DND-41 (cell line): ENCODE measurements at regions not wholly inside any gene's neighbourhood (a gene's known extent, or its start where the extent isn't known, plus 50 kb on each side); places are given as distances from the start of the nearest gene placed in this dataset.

Source experiments
- ATAC-seq: fragments of 200-7000 bp; cut with Tn5 transposase; 3 replicates; pipeline ENCODE4 v1.9.1; 2021; ENCODE audit warnings: low read depth; ENCODE audit not compliant: insufficient read depth
- DNase-seq: peaks from one replicate; pipeline ENCODE4 v3.0.0-alpha.2; 2020
- H2AFZ ChIP-seq: 2 replicates; pipeline ENCODE4 v1.6.0; 2012; ENCODE audit warnings: low read depth, low read length
- H3K27ac ChIP-seq: 2 replicates; pipeline ENCODE4 v1.5.1; 2012; ENCODE audit warnings: low read length, inconsistent platforms
- H3K27me3 ChIP-seq: fragments of 200-600 bp; sonication (generic); 2 replicates; pipeline ENCODE4 v1.6.0; 2012; ENCODE audit warnings: low read length, mild to moderate bottlenecking, inconsistent platforms; ENCODE audit not compliant: insufficient read depth, poor library complexity
- H3K36me3 ChIP-seq: 2 replicates; pipeline ENCODE4 v1.5.1; 2012; ENCODE audit warnings: low read length, inconsistent platforms; ENCODE audit not compliant: insufficient read depth
- H3K4me1 ChIP-seq: 2 replicates; pipeline ENCODE4 v1.5.1; 2012; ENCODE audit warnings: mild to moderate bottlenecking, low read length; ENCODE audit not compliant: insufficient read depth
- H3K4me2 ChIP-seq: 2 replicates; pipeline ENCODE4 v1.6.0; 2012; ENCODE audit warnings: mild to moderate bottlenecking, moderate library complexity, low read length, inconsistent platforms; ENCODE audit not compliant: insufficient read depth
- H3K4me3 ChIP-seq, 2 experiments: fragments of 200-600 bp in 1 of 2; shearing (Covaris generic) in 1 of 2; 2 replicates each; pipeline ENCODE4 v1.5.1; 2012 to 2016; ENCODE audit warnings: inconsistent platforms in 2 of 2, low read length in 2 of 2, mild to moderate bottlenecking in 2 of 2, low read depth in 1 of 2, moderate library complexity in 1 of 2
- H3K79me2 ChIP-seq: 2 replicates; pipeline ENCODE4 v1.6.0; 2012; ENCODE audit warnings: low read length, inconsistent platforms; ENCODE audit not compliant: insufficient read depth
- H3K9ac ChIP-seq: 2 replicates; pipeline ENCODE4 v1.6.0; 2012; ENCODE audit warnings: low read depth, mild to moderate bottlenecking, inconsistent platforms, low read length, moderate library complexity
- H3K9me3 ChIP-seq: 2 replicates; pipeline ENCODE4 v1.5.1; 2012; ENCODE audit warnings: low read length, moderate library complexity, mild to moderate bottlenecking, inconsistent platforms; ENCODE audit not compliant: insufficient read depth, severe bottlenecking
- H4K20me1 ChIP-seq: 2 replicates; pipeline ENCODE4 v1.6.0; 2012; ENCODE audit warnings: low read length; ENCODE audit not compliant: insufficient read depth
- EZH2 ChIP-seq: IDR thresholded peaks from 3 replicates; pipeline ENCODE4 v1.6.1; 2012; ENCODE audit warnings: borderline replicate concordance, low read depth, mild to moderate bottlenecking, moderate library complexity, low read length, inconsistent platforms; ENCODE audit not compliant: severe bottlenecking
- TF ChIP-seq, protein P1 (sequence below): IDR thresholded peaks from 2 replicates; pipeline ENCODE4 v1.5.1; 2012; ENCODE audit warnings: borderline replicate concordance, low read length, moderate library complexity, mild to moderate bottlenecking; ENCODE audit not compliant: poor library complexity, severe bottlenecking; ENCODE audit errors: extremely low read depth

DNA sequence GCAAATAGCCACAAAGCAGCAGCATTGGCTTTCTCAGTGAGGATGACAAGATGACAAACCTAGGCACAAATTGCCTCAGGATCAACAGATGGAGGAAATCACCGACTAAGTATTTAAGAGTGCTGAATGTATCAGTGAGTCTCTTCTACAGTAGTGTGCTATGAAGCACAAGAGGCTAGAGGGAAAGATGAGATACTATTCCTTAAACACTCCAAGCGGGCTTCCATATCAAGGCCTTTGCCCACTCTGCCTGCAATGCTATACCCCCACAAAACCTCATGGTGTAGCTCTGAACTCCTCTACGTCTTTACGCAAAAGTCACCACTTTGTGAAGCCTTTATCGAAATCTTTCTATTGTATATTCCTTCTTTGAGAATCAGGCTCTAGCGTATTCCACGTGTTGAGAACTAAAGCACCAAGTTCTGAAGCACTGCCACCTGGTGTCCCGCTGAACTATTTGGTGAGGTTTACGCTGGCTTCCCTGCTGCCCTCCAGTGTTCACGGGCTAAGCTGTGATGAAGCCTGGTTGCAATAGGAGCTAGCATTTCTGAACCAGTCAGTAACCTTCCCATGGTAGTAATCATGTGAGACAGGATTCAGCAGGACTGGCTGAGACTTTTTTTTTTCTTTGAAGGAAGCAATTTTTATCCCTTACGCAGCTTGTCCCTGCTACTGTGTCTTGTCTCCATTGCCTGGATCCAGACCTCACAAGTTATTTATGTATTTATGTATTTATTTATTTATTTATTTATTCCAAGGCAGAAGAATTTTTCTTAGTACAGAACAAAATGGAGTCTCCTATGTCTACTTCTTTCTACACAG lies 426.5 kb upstream of the OR4E1 start:
- Histone ChIP-seq H3K36me3 (no peaks in the 10 kb centered on the region), H3K4me2 (no peak overlapping the region), H3K27ac (no peak overlapping the region), H3K9ac (no peak overlapping the region), H3K9me3 (no peaks in the 10 kb centered on the region), H4K20me1 (no peaks in the 10 kb centered on the region), H3K79me2 (peaks cover 9% of the 10 kb centered on the region), H2AFZ (no peak overlapping the region), H3K4me1 (peaks cover 52% of the 10 kb centered on the region), H3K4me3 (no peak overlapping the region), H3K27me3 (no peaks in the 10 kb centered on the region)
- TF ChIP-seq, protein P1, sequence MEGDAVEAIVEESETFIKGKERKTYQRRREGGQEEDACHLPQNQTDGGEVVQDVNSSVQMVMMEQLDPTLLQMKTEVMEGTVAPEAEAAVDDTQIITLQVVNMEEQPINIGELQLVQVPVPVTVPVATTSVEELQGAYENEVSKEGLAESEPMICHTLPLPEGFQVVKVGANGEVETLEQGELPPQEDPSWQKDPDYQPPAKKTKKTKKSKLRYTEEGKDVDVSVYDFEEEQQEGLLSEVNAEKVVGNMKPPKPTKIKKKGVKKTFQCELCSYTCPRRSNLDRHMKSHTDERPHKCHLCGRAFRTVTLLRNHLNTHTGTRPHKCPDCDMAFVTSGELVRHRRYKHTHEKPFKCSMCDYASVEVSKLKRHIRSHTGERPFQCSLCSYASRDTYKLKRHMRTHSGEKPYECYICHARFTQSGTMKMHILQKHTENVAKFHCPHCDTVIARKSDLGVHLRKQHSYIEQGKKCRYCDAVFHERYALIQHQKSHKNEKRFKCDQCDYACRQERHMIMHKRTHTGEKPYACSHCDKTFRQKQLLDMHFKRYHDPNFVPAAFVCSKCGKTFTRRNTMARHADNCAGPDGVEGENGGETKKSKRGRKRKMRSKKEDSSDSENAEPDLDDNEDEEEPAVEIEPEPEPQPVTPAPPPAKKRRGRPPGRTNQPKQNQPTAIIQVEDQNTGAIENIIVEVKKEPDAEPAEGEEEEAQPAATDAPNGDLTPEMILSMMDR = peak; percentile 74
- no peak for TF ChIP-seq EZH2
- peak; percentile 15; the same call in 1 of the 3 replicates for ATAC-seq
- peak; percentile 70 for DNase-seq

DNA sequence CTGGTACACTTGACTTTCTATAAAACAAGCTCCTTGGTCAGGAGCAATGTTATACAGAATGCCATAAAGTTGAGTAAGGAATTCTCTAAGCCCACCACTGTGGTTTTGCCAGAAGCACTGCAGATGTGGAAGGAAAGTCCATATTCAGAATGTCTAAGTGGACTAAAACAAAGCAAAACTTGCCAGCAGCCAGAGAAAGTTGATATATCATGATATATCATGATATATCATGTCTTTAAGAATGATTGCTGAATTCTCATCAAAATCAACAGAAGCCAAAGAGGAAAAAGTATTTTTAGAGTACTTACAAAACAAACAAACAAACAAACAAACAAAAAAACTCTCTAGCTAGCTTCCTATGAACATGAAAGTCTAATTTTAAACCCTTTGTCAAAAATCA lies 424.8 kb upstream of the OR4E1 start:
- H3K36me3 ChIP-seq = no peaks in the 10 kb centered on the region
- H3K9me3 ChIP-seq = no peaks in the 10 kb centered on the region
- no peaks in the 10 kb centered on the region for H3K27me3 ChIP-seq
- ATAC-seq = no peak
- TF ChIP-seq EZH2 = no peak
- TF ChIP-seq, protein P1 = no peak
- H3K4me2 ChIP-seq = peak overlapping the region; percentile 68
- H2AFZ ChIP-seq = no peak overlapping the region
- H3K4me3 ChIP-seq = no peak overlapping the region
- H4K20me1 ChIP-seq = no peaks in the 10 kb centered on the region
- H3K79me2 ChIP-seq = peaks cover 10% of the 10 kb centered on the region
- peak overlapping the region; percentile 60; the same call in 1 of the 2 replicates for H3K27ac ChIP-seq
- peaks cover 66% of the 10 kb centered on the region for H3K4me1 ChIP-seq
- H3K9ac ChIP-seq = no peak overlapping the region
- DNase-seq = no peak

DNA sequence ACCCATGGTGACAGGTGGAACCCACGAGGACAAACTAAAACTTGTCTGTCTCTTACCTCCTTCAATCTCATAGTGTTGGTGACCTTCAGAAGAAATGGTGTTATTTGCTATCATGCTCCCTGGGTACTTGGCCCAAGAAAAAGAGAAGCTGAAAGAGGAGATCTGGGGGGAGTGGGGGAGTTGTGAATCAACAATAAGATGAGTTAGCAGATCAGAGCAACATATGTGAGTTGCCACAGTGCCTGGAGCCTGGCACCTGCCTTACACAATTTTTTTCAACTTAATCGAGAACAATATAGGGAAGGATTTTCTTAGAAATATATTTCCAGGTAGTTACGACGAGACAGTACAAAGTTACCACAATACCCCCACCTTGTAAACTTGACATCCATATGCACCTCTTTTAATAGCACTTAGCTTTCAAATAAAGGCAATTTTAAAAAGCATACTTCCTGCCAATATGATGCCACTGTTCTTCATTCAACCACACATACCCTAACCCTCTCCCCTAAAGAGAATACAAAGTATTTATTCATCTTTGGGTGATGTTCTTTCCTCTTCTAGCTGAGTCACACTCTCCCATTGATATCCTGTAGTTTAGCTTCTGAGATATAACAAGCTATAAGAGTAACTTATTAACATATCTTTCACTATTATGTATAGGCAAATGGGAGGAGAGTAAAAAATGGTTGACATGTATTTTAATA lies 424.1 kb upstream of the OR4E1 start:
- DNase-seq = peak; percentile 59
- H3K4me1 ChIP-seq = peaks cover 73% of the 10 kb centered on the region

More for the DNA sequence above, 424.1 kb upstream of the OR4E1 start:
- H3K79me2 ChIP-seq = peaks cover 10% of the 10 kb centered on the region
- peak; percentile 54 for ATAC-seq
- no peaks in the 10 kb centered on the region for H3K9me3 ChIP-seq
- no peaks in the 10 kb centered on the region for H4K20me1 ChIP-seq
- peak overlapping the region; percentile 68; the same call in 1 of the 2 replicates for H3K4me2 ChIP-seq
- no peak for TF ChIP-seq EZH2
- TF ChIP-seq, protein P1 = no peak
- H3K4me3 ChIP-seq = 0 out of 4 replicates have a peak overlapping the region, but pooled peaks of 1 of the 2 experiments have one; percentile 3
- H3K27ac ChIP-seq = peak overlapping the region; percentile 72
- H3K9ac ChIP-seq = peak overlapping the region; percentile 30
- H3K36me3 ChIP-seq = no peaks in the 10 kb centered on the region
- H2AFZ ChIP-seq = no peak overlapping the region
- no peaks in the 10 kb centered on the region for H3K27me3 ChIP-seq
